BLaER1 treated with 17β-estradiol and CSF1 and Interleukin-3, amounts not matched to agents 10 nM and 100 nM (cell line): ENCODE measurements at regions not wholly inside any gene's neighbourhood (a gene's known extent, or its start where the extent isn't known, plus 50 kb on each side); places are given as distances from the start of the nearest gene placed in this dataset.

Source experiments
- H3K27ac ChIP-seq, 11 experiments: shearing (Covaris generic); formaldehyde crosslinking; 2 replicates each; pipeline ENCODE4 v1.8.1; 2022
- H3K27me3 ChIP-seq, 11 experiments: shearing (Covaris generic); formaldehyde crosslinking; 2 replicates each; pipeline ENCODE4 v1.8.1; 2022
- H3K36me3 ChIP-seq, 11 experiments: shearing (Covaris generic); formaldehyde crosslinking; 2 replicates each; pipeline ENCODE4 v1.8.1; 2022
- H3K4me1 ChIP-seq, 10 experiments: shearing (Covaris generic); formaldehyde crosslinking; 2 replicates each; pipeline ENCODE4 v1.8.1; 2022
- H3K4me2 ChIP-seq, 11 experiments: shearing (Covaris generic); formaldehyde crosslinking; 2 replicates each; pipeline ENCODE4 v1.8.1; 2022
- H3K4me3 ChIP-seq, 10 experiments: shearing (Covaris generic); formaldehyde crosslinking; 2 replicates each; pipeline ENCODE4 v1.8.1; 2022
- H3K9ac ChIP-seq, 11 experiments: shearing (Covaris generic); formaldehyde crosslinking; 2 replicates each; pipeline ENCODE4 v1.8.1; 2022
- H3K9me3 ChIP-seq, 11 experiments: shearing (Covaris generic); formaldehyde crosslinking; replicated peaks in 1 of 11; 2 replicates each; pipeline ENCODE4 v1.8.1; 2022
- H4K20me1 ChIP-seq, 11 experiments: shearing (Covaris generic); formaldehyde crosslinking; 2 replicates each; pipeline ENCODE4 v1.8.1; 2022
- Cebpa-rat ChIP-seq, 11 experiments: shearing (Covaris generic); IDR thresholded peaks; 2 replicates each; pipeline ENCODE4 v1.8.1; 2022

GRCh38 chr1:22290611-22291010 lies 147.7 kb upstream of the WNT4 start:
- Histone ChIP-seq H3K4me3 (no peak overlapping the region), H3K4me2 (no peak overlapping the region), H3K27ac (no peak overlapping the region), H3K27me3 (no peaks in the 10 kb centered on the region), H3K4me1 (peaks cover 0 to 12% (median 10%) of the 10 kb centered on the region in 10 experiments; a peak in 14 of 20 replicates), H4K20me1 (no peaks in the 10 kb centered on the region; a peak in 1 of 22 replicates), H3K9me3 (peaks cover 6 to 20% (median 11%) of the 10 kb centered on the region in 11 experiments; a peak in 20 of 22 replicates), H3K9ac (no peak overlapping the region), H3K36me3 (no peaks in the 10 kb centered on the region)
- TF ChIP-seq Cebpa-rat (IDR thresholded peaks at IDR 0.05): no peak

- H3K36me3 ChIP-seq: no peaks in the 10 kb centered on the region
- no peak for TF ChIP-seq Cebpa-rat (IDR thresholded peaks at IDR 0.05)
- H3K4me1 ChIP-seq: peaks cover 0 to 16% (median 14%) of the 10 kb centered on the region in 10 experiments; a peak in 15 of 20 replicates
- no peak overlapping the region for H3K4me3 ChIP-seq
- H3K27ac ChIP-seq: no peak overlapping the region
- H3K4me2 ChIP-seq: no peak overlapping the region
- H3K9me3 ChIP-seq: peaks cover 6 to 20% (median 11%) of the 10 kb centered on the region in 11 experiments; a peak in 20 of 22 replicates
- no peaks in the 10 kb centered on the region; a peak in 1 of 22 replicates for H4K20me1 ChIP-seq
- no peaks in the 10 kb centered on the region for H3K27me3 ChIP-seq
- H3K9ac ChIP-seq: no peak overlapping the region
These were observed 148.2 kb upstream of the WNT4 start for GRCh38 chr1:22291057-22291456.

GRCh38 chr1:22291494-22291893 lies 148.6 kb upstream of the WNT4 start:
- Histone ChIP-seq H3K4me2 (no peak overlapping the region), H3K27me3 (no peaks in the 10 kb centered on the region), H3K4me3 (no peak overlapping the region), H3K4me1 (peaks cover 4 to 20% (median 18%) of the 10 kb centered on the region in 10 experiments), H3K36me3 (no peaks in the 10 kb centered on the region), H3K9ac (no peak overlapping the region), H3K27ac (no peak overlapping the region), H3K9me3 (peaks cover 6 to 20% (median 11%) of the 10 kb centered on the region in 11 experiments; a peak in 20 of 22 replicates), H4K20me1 (no peaks in the 10 kb centered on the region; a peak in 1 of 22 replicates)
- no peak for TF ChIP-seq Cebpa-rat (IDR thresholded peaks at IDR 0.05)

- no peak for TF ChIP-seq Cebpa-rat (IDR thresholded peaks at IDR 0.05)
- Histone ChIP-seq H3K27me3 (no peaks in the 10 kb centered on the region; a peak in 1 of 22 replicates), H3K27ac (no peak overlapping the region), H4K20me1 (no peaks in the 10 kb centered on the region; a peak in 1 of 22 replicates), H3K36me3 (no peaks in the 10 kb centered on the region), H3K4me1 (peaks cover 11 to 28% (median 25%) of the 10 kb centered on the region in 10 experiments), H3K9me3 (peaks cover 6 to 20% (median 11%) of the 10 kb centered on the region in 11 experiments; a peak in 20 of 22 replicates), H3K4me3 (no peak overlapping the region), H3K4me2 (no peak overlapping the region), H3K9ac (no peak overlapping the region)
These were observed 149.3 kb upstream of the WNT4 start for GRCh38 chr1:22292011-22292788.

- peak overlapping the region in 8 of 11 experiments; percentile 74 to 92 (median 86); a peak in 16 of 22 replicates for H3K4me2 ChIP-seq
- no peaks in the 10 kb centered on the region; a peak in 1 of 22 replicates for H3K27me3 ChIP-seq
- H3K9me3 ChIP-seq: peaks cover 6 to 20% (median 11%) of the 10 kb centered on the region in 11 experiments; a peak in 20 of 22 replicates
- TF ChIP-seq Cebpa-rat (IDR thresholded peaks at IDR 0.05): no peak
- no peak overlapping the region for H3K9ac ChIP-seq
- H4K20me1 ChIP-seq: no peaks in the 10 kb centered on the region
- H3K36me3 ChIP-seq: no peaks in the 10 kb centered on the region
- H3K4me3 ChIP-seq: no peak overlapping the region
- H3K27ac ChIP-seq: no peak overlapping the region
- H3K4me1 ChIP-seq: peaks cover 19 to 36% (median 34%) of the 10 kb centered on the region in 10 experiments
These were observed 152.5 kb upstream of the WNT4 start for GRCh38 chr1:22295396-22295795.

- Histone ChIP-seq H3K27me3 (no peaks in the 10 kb centered on the region; a peak in 1 of 22 replicates), H3K9me3 (peaks cover 6 to 22% (median 11%) of the 10 kb centered on the region in 11 experiments; a peak in 20 of 22 replicates), H4K20me1 (no peaks in the 10 kb centered on the region), H3K9ac (no peak overlapping the region), H3K27ac (peak overlapping the region in 3 of 11 experiments; percentile 9 to 28 (median 16); a peak in 2 of 22 replicates), H3K4me2 (peak overlapping the region in 9 of 11 experiments; percentile 74 to 92 (median 86); a peak in 18 of 22 replicates), H3K4me3 (no peak overlapping the region), H3K36me3 (no peaks in the 10 kb centered on the region), H3K4me1 (peaks cover 19 to 36% (median 34%) of the 10 kb centered on the region in 10 experiments)
- no peak for TF ChIP-seq Cebpa-rat (IDR thresholded peaks at IDR 0.05)
These were observed 153.0 kb upstream of the WNT4 start for GRCh38 chr1:22295856-22296255.

GRCh38 chr1:22296701-22297591 lies 154.0 kb upstream of the WNT4 start:
- peaks cover 19 to 36% (median 34%) of the 10 kb centered on the region in 10 experiments for H3K4me1 ChIP-seq
- no peaks in the 10 kb centered on the region for H4K20me1 ChIP-seq
- H3K9ac ChIP-seq: peak overlapping the region in 3 of 11 experiments; percentile 20 to 35 (median 23); a peak in 3 of 22 replicates
- no peaks in the 10 kb centered on the region for H3K36me3 ChIP-seq
- H3K9me3 ChIP-seq: peaks cover 6 to 26% (median 11%) of the 10 kb centered on the region in 11 experiments; a peak in 20 of 22 replicates
- no peak for TF ChIP-seq Cebpa-rat (IDR thresholded peaks at IDR 0.05)
- H3K4me3 ChIP-seq: peak overlapping the region in 3 of 10 experiments; percentile 0 to 17 (median 5); a peak in 1 of 20 replicates
- H3K27ac ChIP-seq: peak overlapping the region in 7 of 11 experiments; percentile 15 to 47 (median 24); a peak in 8 of 22 replicates
- H3K4me2 ChIP-seq: peak overlapping the region; percentile 72 to 92 (median 84)
- no peaks in the 10 kb centered on the region; a peak in 1 of 22 replicates for H3K27me3 ChIP-seq

GRCh38 chr1:22297999-22298398 lies 153.7 kb upstream of the ZBTB40 start:
- no peak overlapping the region for H3K4me3 ChIP-seq
- H3K27ac ChIP-seq: no peak overlapping the region
- no peaks in the 10 kb centered on the region; a peak in 1 of 22 replicates for H3K27me3 ChIP-seq
- H3K36me3 ChIP-seq: no peaks in the 10 kb centered on the region
- no peak for TF ChIP-seq Cebpa-rat (IDR thresholded peaks at IDR 0.05)
- H3K9ac ChIP-seq: no peak overlapping the region
- no peaks in the 10 kb centered on the region for H4K20me1 ChIP-seq
- peaks cover 6 to 27% (median 12%) of the 10 kb centered on the region in 11 experiments; a peak in 20 of 22 replicates for H3K9me3 ChIP-seq
- H3K4me2 ChIP-seq: peak overlapping the region; percentile 72 to 92 (median 84)
- peaks cover 19 to 36% (median 34%) of the 10 kb centered on the region in 10 experiments for H3K4me1 ChIP-seq
